Retinal pigment epithelial cell (primary cell): ENCODE measurements at regions not wholly inside any gene's neighbourhood (a gene's known extent, or its start where the extent isn't known, plus 50 kb on each side); places are given as distances from the start of the nearest gene placed in this dataset.

ENCODE experiments used
- DNase-seq: peaks from one replicate; pipeline ENCODE4 v3.0.0-alpha.2; 2010; ENCODE audit warnings: low read depth
- H3K4me3 ChIP-seq: 2 replicates; pipeline ENCODE4 v1.5.1; 2011; ENCODE audit warnings: mild to moderate bottlenecking, low read length, control low read depth, moderate library complexity
- CTCF ChIP-seq: conservative IDR thresholded peaks from 2 replicates; pipeline ENCODE4 v1.5.1; 2011; ENCODE audit warnings: low read depth, low read length, control low read depth, inconsistent platforms

- no peak for DNase-seq
- no peak overlapping the region for H3K4me3 ChIP-seq
- TF ChIP-seq CTCF, result no peak
Measured at GRCh38 chr2:39546937-39547336, 109.9 kb upstream of the MAP4K3 start.

- no peak for TF ChIP-seq CTCF
- no peak for DNase-seq
- no peak overlapping the region for H3K4me3 ChIP-seq
Measured at GRCh38 chr2:39547811-39548719, 111.0 kb upstream of the MAP4K3 start.

GRCh38 chr2:39549000-39549399, 111.9 kb upstream of the MAP4K3 start:
- DNase-seq, result no peak
- no peak for TF ChIP-seq CTCF
- H3K4me3 ChIP-seq, result no peak overlapping the region

- TF ChIP-seq CTCF, result no peak
- H3K4me3 ChIP-seq, result no peak overlapping the region
- DNase-seq, result no peak
Measured at GRCh38 chr2:39549718-39550464, 112.8 kb upstream of the MAP4K3 start.

GRCh38 chr2:39550701-39551285, 113.7 kb upstream of the MAP4K3 start:
- no peak for DNase-seq
- TF ChIP-seq CTCF, result no peak
- H3K4me3 ChIP-seq, result no peak overlapping the region

GRCh38 chr2:39558906-39559305, 106.8 kb upstream of the TMEM178A start:
- DNase-seq, result no peak
- no peak for TF ChIP-seq CTCF
- no peak overlapping the region for H3K4me3 ChIP-seq
